Uterus (tissue), 2 donors: ENCODE measurements at regions not wholly inside any gene's neighbourhood (a gene's known extent, or its start where the extent isn't known, plus 50 kb on each side); places are given as distances from the start of the nearest gene placed in this dataset.

Source experiments
- CTCF ChIP-seq, 4 experiments: fragments of 200-600 bp in 2 of 4; fragments of 450-650 bp in 2 of 4; sonication (generic) in 2 of 4; IDR thresholded peaks; one replicate each; pipeline ENCODE4 v1.5.1; 2016 to 2019; ENCODE audit warnings: antibody characterized with exemption in 4 of 4, mild to moderate bottlenecking in 2 of 4, moderate library complexity in 1 of 4
- POLR2A ChIP-seq, 2 donors: fragments of 450-650 bp; IDR thresholded peaks; one replicate each; pipeline ENCODE4 v1.6.1; 2016; ENCODE audit warnings: antibody characterized with exemption in 2 of 2, mild to moderate bottlenecking in 1 of 2, moderate library complexity in 1 of 2

GRCh38 chr9:82598241-82599039, 464.5 kb downstream of the RASEF start:
- TF ChIP-seq POLR2A (IDR thresholded peaks at IDR 0.05) (no peak), CTCF (IDR thresholded peaks at IDR 0.05) (no peak)
